ENCODE measurements at regions not wholly inside any gene's neighbourhood (a gene's known extent, or its start where the extent isn't known, plus 50 kb on each side); places are given as distances from the start of the nearest gene placed in this dataset.

GRCh38 chr17:68705714-68706076 is 104.5 kb upstream of the FAM20A start:
- Histone ChIP-seq H3K27me3 (no peaks in the 10 kb centered on the region), H3K36me3 (no peaks in the 10 kb centered on the region), H3K4me1 (peaks cover 33% of the 10 kb centered on the region), H3K4me3 (no peak overlapping the region), H3K9me3 (no peaks in the 10 kb centered on the region), H3K27ac (peak overlapping the region; percentile 55)
- TF ChIP-seq POLR2AphosphoS5 (IDR thresholded peaks at IDR 0.05; ENCODE audit: insufficient read depth in 1 of 2, low read depth in 1 of 2) = no peak
- TF ChIP-seq, protein P1, sequence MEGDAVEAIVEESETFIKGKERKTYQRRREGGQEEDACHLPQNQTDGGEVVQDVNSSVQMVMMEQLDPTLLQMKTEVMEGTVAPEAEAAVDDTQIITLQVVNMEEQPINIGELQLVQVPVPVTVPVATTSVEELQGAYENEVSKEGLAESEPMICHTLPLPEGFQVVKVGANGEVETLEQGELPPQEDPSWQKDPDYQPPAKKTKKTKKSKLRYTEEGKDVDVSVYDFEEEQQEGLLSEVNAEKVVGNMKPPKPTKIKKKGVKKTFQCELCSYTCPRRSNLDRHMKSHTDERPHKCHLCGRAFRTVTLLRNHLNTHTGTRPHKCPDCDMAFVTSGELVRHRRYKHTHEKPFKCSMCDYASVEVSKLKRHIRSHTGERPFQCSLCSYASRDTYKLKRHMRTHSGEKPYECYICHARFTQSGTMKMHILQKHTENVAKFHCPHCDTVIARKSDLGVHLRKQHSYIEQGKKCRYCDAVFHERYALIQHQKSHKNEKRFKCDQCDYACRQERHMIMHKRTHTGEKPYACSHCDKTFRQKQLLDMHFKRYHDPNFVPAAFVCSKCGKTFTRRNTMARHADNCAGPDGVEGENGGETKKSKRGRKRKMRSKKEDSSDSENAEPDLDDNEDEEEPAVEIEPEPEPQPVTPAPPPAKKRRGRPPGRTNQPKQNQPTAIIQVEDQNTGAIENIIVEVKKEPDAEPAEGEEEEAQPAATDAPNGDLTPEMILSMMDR (IDR thresholded peaks at IDR 0.05) = no peak
- no peak for TF ChIP-seq POLR2A (IDR thresholded peaks at IDR 0.05)
- no peak for DNase-seq (ENCODE audit: extremely low spot score in 2 of 2)
- intact Hi-C loops (cut with DNase I) = no loop called here

GRCh38 chr17:68704871-68705713 is 103.9 kb upstream of the FAM20A start:
- Histone ChIP-seq H3K36me3 (no peaks in the 10 kb centered on the region), H3K4me3 (no peak overlapping the region), H3K4me1 (peaks cover 37% of the 10 kb centered on the region), H3K27me3 (no peaks in the 10 kb centered on the region), H3K27ac (peak overlapping the region; percentile 55), H3K9me3 (no peaks in the 10 kb centered on the region)
- intact Hi-C loops (cut with DNase I) = no loop called here
- DNase-seq (ENCODE audit: extremely low spot score in 2 of 2) = no peak
- TF ChIP-seq, protein P1 (IDR thresholded peaks at IDR 0.05) = no peak
- TF ChIP-seq POLR2AphosphoS5 (IDR thresholded peaks at IDR 0.05; ENCODE audit: insufficient read depth in 1 of 2, low read depth in 1 of 2) (no peak), POLR2A (IDR thresholded peaks at IDR 0.05) (no peak)

DNA sequence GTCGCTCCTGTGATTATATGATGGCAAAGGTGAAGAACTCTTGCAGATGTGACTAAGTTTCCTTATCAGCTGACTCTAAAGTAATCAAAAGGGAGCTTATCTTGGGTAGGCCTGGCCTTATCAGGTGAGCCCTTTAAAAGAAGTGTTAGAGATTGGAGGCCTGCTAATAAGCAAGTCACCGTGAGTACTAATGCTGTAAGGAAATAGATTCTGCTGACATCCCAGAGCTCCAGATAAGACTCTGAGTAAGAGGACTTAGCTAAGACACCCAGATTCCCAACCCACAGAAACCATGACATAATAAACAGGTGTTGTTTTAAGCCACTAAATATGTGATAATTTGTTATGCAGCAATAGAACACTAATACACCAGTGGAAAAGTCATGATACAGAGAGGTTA is 99.9 kb upstream of the FAM20A start:
- H3K9me3 ChIP-seq = no peaks in the 10 kb centered on the region
- intact Hi-C loops (cut with DNase I) = no loop called here
- H3K27me3 ChIP-seq = no peaks in the 10 kb centered on the region
- peaks cover 42% of the 10 kb centered on the region for H3K4me1 ChIP-seq
- DNase-seq (ENCODE audit: extremely low spot score in 2 of 2) = no peak
- peak overlapping the region; percentile 12 for H3K27ac ChIP-seq
- no peak for TF ChIP-seq POLR2A (IDR thresholded peaks at IDR 0.05)
- no peak for TF ChIP-seq POLR2AphosphoS5 (IDR thresholded peaks at IDR 0.05; ENCODE audit: insufficient read depth in 1 of 2, low read depth in 1 of 2)
- TF ChIP-seq, protein P1 (IDR thresholded peaks at IDR 0.05) = no peak
- H3K36me3 ChIP-seq = no peaks in the 10 kb centered on the region
- H3K4me3 ChIP-seq = no peak overlapping the region

- Histone ChIP-seq H3K27ac (no peak overlapping the region), H3K36me3 (no peaks in the 10 kb centered on the region), H3K27me3 (no peaks in the 10 kb centered on the region), H3K9me3 (no peaks in the 10 kb centered on the region), H3K4me1 (peaks cover 42% of the 10 kb centered on the region), H3K4me3 (no peak overlapping the region)
- TF ChIP-seq POLR2A (IDR thresholded peaks at IDR 0.05) (no peak), POLR2AphosphoS5 (IDR thresholded peaks at IDR 0.05; ENCODE audit: insufficient read depth in 1 of 2, low read depth in 1 of 2) (no peak)
- TF ChIP-seq, protein P1 (IDR thresholded peaks at IDR 0.05) = no peak
- intact Hi-C loops (cut with DNase I) = no loop called here
- no peak for DNase-seq (ENCODE audit: extremely low spot score in 2 of 2)
Observed at GRCh38 chr17:68700421-68700820, 99.3 kb upstream of the FAM20A start.

- H3K27ac ChIP-seq = no peak overlapping the region
- DNase-seq (ENCODE audit: extremely low spot score in 2 of 2) = no peak
Observed at GRCh38 chr17:68699936-68700335, 98.8 kb upstream of the FAM20A start.

More at GRCh38 chr17:68699936-68700335, 98.8 kb upstream of the FAM20A start:
- intact Hi-C loops (cut with DNase I) = no loop called here
- TF ChIP-seq POLR2A (IDR thresholded peaks at IDR 0.05) (no peak), POLR2AphosphoS5 (IDR thresholded peaks at IDR 0.05; ENCODE audit: insufficient read depth in 1 of 2, low read depth in 1 of 2) (no peak)
- TF ChIP-seq, protein P1 (IDR thresholded peaks at IDR 0.05) = no peak
- no peaks in the 10 kb centered on the region for H3K9me3 ChIP-seq
- H3K4me3 ChIP-seq = no peak overlapping the region
- H3K27me3 ChIP-seq = no peaks in the 10 kb centered on the region
- peaks cover 42% of the 10 kb centered on the region for H3K4me1 ChIP-seq
- H3K36me3 ChIP-seq = no peaks in the 10 kb centered on the region

All from vagina (tissue), 2 donors.